Nephron (organoid): ENCODE measurements at regions not wholly inside any gene's neighbourhood (a gene's known extent, or its start where the extent isn't known, plus 50 kb on each side); places are given as distances from the start of the nearest gene placed in this dataset.

Experiments
- H3K27ac Mint-ChIP-seq, 3 experiments: 2 replicates each; pipeline ENCODE4 v1.8.0; 2020; ENCODE audit warnings: mixed read lengths in 3 of 3, mild to moderate bottlenecking in 2 of 3, moderate library complexity in 1 of 3
- H3K27me3 Mint-ChIP-seq: 2 replicates; pipeline ENCODE4 v1.8.0; 2021; ENCODE audit warnings: low read depth, mild to moderate bottlenecking, moderate library complexity, mixed read lengths
- H3K36me3 Mint-ChIP-seq: 2 replicates; pipeline ENCODE4 v1.8.0; 2020; ENCODE audit warnings: low read depth, mixed read lengths
- H3K4me1 Mint-ChIP-seq: 2 replicates; pipeline ENCODE4 v1.8.0; 2020; ENCODE audit warnings: mixed read lengths
- H3K4me3 Mint-ChIP-seq, 3 experiments: 2 replicates each; pipeline ENCODE4 v1.8.0; 2020; ENCODE audit warnings: mild to moderate bottlenecking in 3 of 3, mixed read lengths in 3 of 3, moderate library complexity in 2 of 3
- H3K9me3 Mint-ChIP-seq: 2 replicates; pipeline ENCODE4 v1.8.0; 2020; ENCODE audit warnings: mixed read lengths
- TF ChIP-seq, protein P1 (sequence below), 3 experiments: fragments of 200-600 bp; sonication (generic); IDR thresholded peaks; one replicate each; pipeline ENCODE4 v1.5.0; 2021; ENCODE audit warnings: antibody characterized with exemption in 3 of 3; ENCODE audit not compliant: unreplicated experiment in 3 of 3

DNA sequence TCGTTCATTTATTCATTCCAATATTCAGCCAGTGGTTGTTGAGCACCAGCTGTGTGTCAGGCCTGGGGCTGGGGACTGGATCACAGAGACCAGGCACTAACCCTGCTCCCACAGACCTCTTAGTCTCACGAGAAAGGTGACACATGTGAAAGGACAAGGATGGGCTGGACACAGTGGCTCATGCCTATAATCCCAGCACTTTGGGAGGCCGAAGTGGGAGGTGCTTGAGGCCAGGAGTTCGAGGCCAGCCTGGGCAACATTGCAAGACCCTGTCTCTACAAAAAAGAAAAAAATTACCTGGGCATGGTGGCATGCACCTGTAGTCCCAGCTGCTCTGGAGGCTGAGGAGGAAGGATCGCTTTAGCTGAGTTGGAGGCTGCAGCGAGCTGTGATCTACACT lies 105.9 kb upstream of the SDK1 start:
- peaks cover 9% of the 10 kb centered on the region for H3K27me3 Mint-ChIP-seq
- H3K4me1 Mint-ChIP-seq, result peaks cover 7% of the 10 kb centered on the region
- peak overlapping the region; percentile 76 to 88 (median 80) for H3K27ac Mint-ChIP-seq
- H3K4me3 Mint-ChIP-seq, result no peak overlapping the region
- TF ChIP-seq, protein P1, sequence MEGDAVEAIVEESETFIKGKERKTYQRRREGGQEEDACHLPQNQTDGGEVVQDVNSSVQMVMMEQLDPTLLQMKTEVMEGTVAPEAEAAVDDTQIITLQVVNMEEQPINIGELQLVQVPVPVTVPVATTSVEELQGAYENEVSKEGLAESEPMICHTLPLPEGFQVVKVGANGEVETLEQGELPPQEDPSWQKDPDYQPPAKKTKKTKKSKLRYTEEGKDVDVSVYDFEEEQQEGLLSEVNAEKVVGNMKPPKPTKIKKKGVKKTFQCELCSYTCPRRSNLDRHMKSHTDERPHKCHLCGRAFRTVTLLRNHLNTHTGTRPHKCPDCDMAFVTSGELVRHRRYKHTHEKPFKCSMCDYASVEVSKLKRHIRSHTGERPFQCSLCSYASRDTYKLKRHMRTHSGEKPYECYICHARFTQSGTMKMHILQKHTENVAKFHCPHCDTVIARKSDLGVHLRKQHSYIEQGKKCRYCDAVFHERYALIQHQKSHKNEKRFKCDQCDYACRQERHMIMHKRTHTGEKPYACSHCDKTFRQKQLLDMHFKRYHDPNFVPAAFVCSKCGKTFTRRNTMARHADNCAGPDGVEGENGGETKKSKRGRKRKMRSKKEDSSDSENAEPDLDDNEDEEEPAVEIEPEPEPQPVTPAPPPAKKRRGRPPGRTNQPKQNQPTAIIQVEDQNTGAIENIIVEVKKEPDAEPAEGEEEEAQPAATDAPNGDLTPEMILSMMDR (IDR thresholded peaks at IDR 0.05; ENCODE audit: unreplicated experiment in 3 of 3), result no peak
- peaks cover 12% of the 10 kb centered on the region for H3K36me3 Mint-ChIP-seq
- H3K9me3 Mint-ChIP-seq, result peaks cover 26% of the 10 kb centered on the region

DNA sequence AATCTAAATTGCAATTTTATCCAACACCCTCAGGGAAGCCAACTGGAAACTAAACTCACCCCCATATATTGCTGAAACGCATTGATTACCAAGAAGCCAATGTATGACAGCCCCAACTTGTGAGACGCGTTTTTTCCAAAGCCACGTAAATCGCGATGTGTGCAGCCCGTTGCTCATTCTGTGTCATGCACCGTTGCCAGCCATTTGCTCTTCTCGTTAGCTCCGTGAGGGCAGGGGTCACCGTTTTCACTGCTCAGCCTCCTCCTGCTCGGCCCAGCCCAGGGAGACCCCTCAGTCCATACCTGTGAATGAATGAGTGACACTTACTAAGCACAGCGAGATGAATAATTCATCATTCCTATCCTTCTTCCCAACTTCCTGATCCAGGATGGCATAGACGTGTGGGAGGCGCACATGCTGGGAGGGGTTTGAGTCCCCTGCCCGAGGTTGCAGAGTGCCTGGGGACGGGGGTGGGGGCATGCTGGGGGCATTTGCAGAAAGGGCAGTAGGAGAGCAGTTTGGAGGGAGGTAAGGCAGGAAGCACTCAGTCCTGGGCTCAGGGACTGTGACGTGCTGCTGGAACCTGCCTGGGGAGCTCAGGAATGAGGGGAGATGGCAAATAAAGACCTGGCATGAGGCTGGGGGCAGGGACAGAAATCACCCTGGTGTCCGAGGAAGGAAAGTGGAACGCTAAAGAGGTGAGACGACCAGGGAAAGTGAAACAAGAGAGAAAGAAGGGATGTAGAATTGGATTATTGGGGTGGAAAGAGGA lies 104.2 kb upstream of the SDK1 start:
- Mint-ChIP-seq H3K27ac (peak overlapping the region; percentile 75 to 82 (median 80)), H3K36me3 (peaks cover 12% of the 10 kb centered on the region), H3K4me3 (no peak overlapping the region)

DNA sequence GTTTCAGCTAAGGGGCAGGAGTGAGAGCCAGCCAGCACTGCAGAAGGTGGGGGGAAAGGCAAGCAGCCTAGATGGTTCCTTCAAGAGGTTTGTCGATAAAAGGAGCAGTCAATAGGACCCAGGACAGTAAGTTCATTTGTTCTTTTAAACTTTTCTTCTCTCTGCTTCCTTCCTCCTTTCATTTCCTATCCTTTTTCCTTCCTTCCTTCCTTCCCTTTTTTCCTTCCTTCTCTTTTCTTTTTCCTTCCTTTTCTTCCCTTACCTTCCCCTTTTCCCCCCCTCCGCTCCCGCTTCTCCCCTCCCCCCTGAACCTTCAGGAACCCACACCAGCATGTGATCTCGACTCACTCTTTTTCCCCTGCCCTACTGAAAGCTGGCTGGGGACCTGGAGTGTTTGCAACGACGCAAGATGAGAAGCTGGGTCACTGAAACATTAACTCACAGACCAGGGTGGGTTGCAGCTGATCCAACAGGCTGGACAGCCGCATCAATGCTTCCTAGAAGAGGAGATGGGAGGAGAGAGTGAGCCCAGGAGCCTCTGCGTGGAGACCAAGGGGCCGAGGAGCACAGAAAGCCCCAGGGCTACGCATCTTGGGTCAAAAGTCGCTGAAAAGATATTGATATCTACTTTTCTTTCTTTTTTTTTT lies 103.4 kb upstream of the SDK1 start:
- Mint-ChIP-seq H3K36me3 (peaks cover 12% of the 10 kb centered on the region), H3K4me3 (no peak overlapping the region), H3K27ac (peak overlapping the region; percentile 75 to 82 (median 80)), H3K4me1 (peaks cover 7% of the 10 kb centered on the region), H3K27me3 (peaks cover 5% of the 10 kb centered on the region), H3K9me3 (peaks cover 29% of the 10 kb centered on the region)
- TF ChIP-seq, protein P1 (IDR thresholded peaks at IDR 0.05; ENCODE audit: unreplicated experiment in 3 of 3), result no peak

More for the DNA sequence above, 104.2 kb upstream of the SDK1 start:
- H3K9me3 Mint-ChIP-seq, result peaks cover 26% of the 10 kb centered on the region
- peaks cover 7% of the 10 kb centered on the region for H3K4me1 Mint-ChIP-seq
- TF ChIP-seq, protein P1 (IDR thresholded peaks at IDR 0.05; ENCODE audit: unreplicated experiment in 3 of 3), result no peak
- peaks cover 5% of the 10 kb centered on the region for H3K27me3 Mint-ChIP-seq

DNA sequence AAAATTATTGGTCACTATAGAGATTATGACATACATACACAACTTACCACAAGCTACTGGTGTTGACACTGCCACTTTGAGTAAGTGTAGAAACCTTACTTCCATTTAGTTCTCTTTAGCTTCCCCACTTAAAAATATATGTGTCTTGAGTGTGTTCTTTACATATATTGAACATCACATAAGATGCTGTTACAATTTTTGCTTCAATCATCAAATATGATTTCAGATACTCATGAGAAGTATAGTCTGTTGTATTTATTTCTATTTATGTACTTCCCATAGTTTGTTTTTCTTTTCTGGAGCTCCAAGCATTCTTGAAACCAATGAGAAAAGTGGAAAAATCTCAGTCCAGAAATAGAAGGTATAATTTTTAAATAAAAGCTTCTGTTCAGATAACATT lies 102.7 kb upstream of the SDK1 start:
- peaks cover 29% of the 10 kb centered on the region for H3K9me3 Mint-ChIP-seq
- peaks cover 12% of the 10 kb centered on the region for H3K36me3 Mint-ChIP-seq
- H3K4me1 Mint-ChIP-seq, result peaks cover 7% of the 10 kb centered on the region
- TF ChIP-seq, protein P1 (IDR thresholded peaks at IDR 0.05; ENCODE audit: unreplicated experiment in 3 of 3), result no peak
- peak overlapping the region; percentile 55 to 80 (median 75) for H3K27ac Mint-ChIP-seq
- H3K27me3 Mint-ChIP-seq, result peaks cover 5% of the 10 kb centered on the region
- H3K4me3 Mint-ChIP-seq, result no peak overlapping the region

DNA sequence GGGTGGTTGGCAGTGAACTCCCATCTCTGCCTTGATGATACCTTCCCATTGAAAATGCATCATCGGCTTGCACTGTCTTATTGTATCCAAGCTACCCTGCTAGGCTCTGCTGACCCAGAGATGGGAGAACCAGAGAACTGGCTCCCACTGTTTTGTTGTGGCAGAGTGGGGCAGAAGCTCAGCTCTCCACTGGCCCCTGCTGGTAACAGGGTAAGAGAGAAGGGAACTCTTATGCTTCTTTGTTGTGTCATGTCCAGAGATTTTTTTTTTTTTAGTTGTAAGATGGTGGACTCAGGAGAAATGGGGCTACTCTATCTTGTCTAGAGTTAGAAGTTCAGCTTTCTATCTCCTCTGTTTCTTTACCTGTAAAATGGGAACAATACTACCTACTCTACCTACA lies 100.5 kb upstream of the SDK1 start:
- TF ChIP-seq, protein P1 (IDR thresholded peaks at IDR 0.05; ENCODE audit: unreplicated experiment in 3 of 3), result no peak

More for the DNA sequence above, 100.5 kb upstream of the SDK1 start:
- H3K36me3 Mint-ChIP-seq, result peaks cover 12% of the 10 kb centered on the region
- H3K4me3 Mint-ChIP-seq, result no peak overlapping the region
- H3K27ac Mint-ChIP-seq, result no peak overlapping the region
- peaks cover 5% of the 10 kb centered on the region for H3K4me1 Mint-ChIP-seq
- H3K27me3 Mint-ChIP-seq, result peaks cover 9% of the 10 kb centered on the region
- peaks cover 22% of the 10 kb centered on the region for H3K9me3 Mint-ChIP-seq
